ENCODE measurements at regions not wholly inside any gene's neighbourhood (a gene's known extent, or its start where the extent isn't known, plus 50 kb on each side); places are given as distances from the start of the nearest gene placed in this dataset.
"Not testable (repeated sequence)": the region's sequence is repeated elsewhere in the genome, so short reads cannot be mapped to it uniquely, and the experiment has no call there.

DNA sequence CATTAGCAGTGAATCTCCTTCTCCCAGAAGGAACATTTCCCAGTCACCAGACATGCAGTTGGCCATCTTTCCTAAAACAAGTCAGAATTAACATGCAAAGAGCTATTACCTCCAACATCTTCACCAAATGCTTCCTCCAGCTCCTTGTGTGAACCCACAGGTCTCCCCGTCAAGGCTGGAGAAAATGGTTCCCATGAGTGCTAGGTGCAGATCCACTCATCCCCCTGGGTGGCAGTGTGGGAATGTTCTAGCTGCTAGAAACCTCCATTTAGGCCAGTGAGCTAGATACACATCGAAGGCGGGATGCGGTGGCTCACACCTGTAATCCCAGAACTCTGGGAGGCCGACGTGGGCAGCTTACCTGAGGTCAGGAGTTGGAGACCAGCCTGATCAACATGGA lies 603.9 kb upstream of the SLC35B3 start:
- Histone ChIP-seq H3K27ac (no peak overlapping the region), H3K4me1 (peaks cover 0 to 5% of the 10 kb centered on the region in 2 donors), H3K4me3 (replicated peaks in 1 of 3) (no peak overlapping the region), H3K27me3 (no peaks in the 10 kb centered on the region), H3K9me3 (no peaks in the 10 kb centered on the region), H3K36me3 (no peaks in the 10 kb centered on the region)
- no peak for DNase-seq
- 93 to 95% methylated on average over 6 of the region's 6 CpGs for WGBS, 2 donors
- intact Hi-C loops (cut with DNase I): no loop called here
- TF ChIP-seq, protein P1, sequence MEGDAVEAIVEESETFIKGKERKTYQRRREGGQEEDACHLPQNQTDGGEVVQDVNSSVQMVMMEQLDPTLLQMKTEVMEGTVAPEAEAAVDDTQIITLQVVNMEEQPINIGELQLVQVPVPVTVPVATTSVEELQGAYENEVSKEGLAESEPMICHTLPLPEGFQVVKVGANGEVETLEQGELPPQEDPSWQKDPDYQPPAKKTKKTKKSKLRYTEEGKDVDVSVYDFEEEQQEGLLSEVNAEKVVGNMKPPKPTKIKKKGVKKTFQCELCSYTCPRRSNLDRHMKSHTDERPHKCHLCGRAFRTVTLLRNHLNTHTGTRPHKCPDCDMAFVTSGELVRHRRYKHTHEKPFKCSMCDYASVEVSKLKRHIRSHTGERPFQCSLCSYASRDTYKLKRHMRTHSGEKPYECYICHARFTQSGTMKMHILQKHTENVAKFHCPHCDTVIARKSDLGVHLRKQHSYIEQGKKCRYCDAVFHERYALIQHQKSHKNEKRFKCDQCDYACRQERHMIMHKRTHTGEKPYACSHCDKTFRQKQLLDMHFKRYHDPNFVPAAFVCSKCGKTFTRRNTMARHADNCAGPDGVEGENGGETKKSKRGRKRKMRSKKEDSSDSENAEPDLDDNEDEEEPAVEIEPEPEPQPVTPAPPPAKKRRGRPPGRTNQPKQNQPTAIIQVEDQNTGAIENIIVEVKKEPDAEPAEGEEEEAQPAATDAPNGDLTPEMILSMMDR (IDR thresholded peaks at IDR 0.05): no peak
- no peak for TF ChIP-seq POLR2A (IDR thresholded peaks at IDR 0.05)

DNA sequence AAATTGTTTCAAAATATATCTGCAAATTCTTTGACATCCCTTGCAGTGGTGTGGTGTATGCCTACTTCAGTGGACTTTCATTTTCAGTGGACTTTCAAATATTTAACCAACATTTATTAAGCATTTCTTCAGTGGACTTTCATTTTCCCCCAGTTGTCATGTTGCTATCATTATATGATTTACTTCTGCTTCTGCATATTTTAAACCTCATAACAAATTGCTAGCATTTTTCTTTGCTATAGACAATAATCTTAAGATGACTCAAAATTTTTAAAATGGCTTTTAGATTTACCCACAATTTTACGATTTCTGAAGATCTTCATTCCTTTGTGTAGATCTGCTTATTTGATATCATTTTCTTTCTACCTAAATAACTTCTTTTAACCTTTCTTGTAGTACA lies 592.7 kb upstream of the SLC35B3 start:
- DNase-seq: no peak
- TF ChIP-seq, protein P1 (IDR thresholded peaks at IDR 0.05): no peak
- TF ChIP-seq POLR2A (IDR thresholded peaks at IDR 0.05): no peak
- H3K27ac ChIP-seq: no peak overlapping the region
- H3K9me3 ChIP-seq: no peaks in the 10 kb centered on the region
- no peaks in the 10 kb centered on the region for H3K4me1 ChIP-seq
- H3K36me3 ChIP-seq: no peaks in the 10 kb centered on the region
- 90 to 96% methylated on average over 1 of the region's 1 CpG for WGBS, 2 donors
- intact Hi-C loops (cut with DNase I): no loop called here
- no peak overlapping the region for H3K4me3 ChIP-seq (replicated peaks in 1 of 3)
- H3K27me3 ChIP-seq: no peaks in the 10 kb centered on the region

DNA sequence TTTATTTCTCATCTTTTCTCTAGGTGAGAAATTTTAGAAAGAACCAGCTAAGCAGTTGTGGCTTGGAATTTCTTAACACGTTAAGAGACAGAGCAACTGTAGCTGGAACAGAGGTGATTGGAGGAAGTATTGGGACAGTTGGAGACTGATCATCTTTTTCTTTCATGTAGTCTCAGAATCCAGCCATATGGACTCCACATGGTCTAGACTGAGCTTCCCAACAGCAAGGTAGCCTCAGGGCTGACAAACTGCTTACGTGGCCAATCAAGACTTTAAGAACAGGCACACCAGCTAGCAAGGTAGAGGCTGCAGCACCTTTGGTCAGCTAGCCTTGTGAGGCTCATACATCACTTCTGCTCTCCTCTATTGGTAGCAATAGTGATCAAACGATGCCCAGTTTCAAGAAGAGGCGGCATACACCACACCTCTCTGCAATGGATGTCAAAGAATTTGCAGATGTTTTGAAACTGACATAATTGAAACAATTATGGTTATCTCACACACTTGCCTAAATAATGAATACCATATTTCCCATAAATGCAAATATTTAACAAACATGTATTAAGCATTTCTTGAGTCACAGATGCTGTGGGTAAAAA lies 590.5 kb upstream of the SLC35B3 start:
- no peak overlapping the region for H3K27ac ChIP-seq
- H3K4me1 ChIP-seq: no peaks in the 10 kb centered on the region
- no peaks in the 10 kb centered on the region for H3K9me3 ChIP-seq
- intact Hi-C loops (cut with DNase I): no loop called here
- no peaks in the 10 kb centered on the region for H3K36me3 ChIP-seq
- H3K4me3 ChIP-seq (replicated peaks in 1 of 3): no peak overlapping the region
- TF ChIP-seq, protein P1 (IDR thresholded peaks at IDR 0.05): no peak
- TF ChIP-seq POLR2A (IDR thresholded peaks at IDR 0.05): no peak
- WGBS, 2 donors: 84 to 90% methylated on average over 4 of the region's 4 CpGs
- H3K27me3 ChIP-seq: no peaks in the 10 kb centered on the region
- DNase-seq: no peak

DNA sequence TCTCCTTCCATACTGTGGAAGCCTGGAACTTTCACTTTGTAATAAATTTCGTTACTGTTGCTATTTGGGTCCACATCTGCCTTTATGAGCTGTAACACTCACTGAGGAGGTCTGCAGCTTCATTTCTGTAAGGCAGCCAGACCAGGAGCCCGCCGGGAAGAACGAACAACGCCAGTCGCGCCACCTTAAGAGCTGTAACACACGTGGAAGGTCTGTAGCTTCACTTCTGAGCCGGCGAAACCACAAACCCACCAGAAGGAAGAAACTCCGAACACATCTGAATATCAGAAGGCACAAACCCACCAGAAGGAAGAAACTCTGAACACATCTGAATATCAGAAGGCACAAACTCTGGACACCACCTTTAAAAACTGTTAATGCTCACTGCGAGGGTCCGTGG lies 589.9 kb upstream of the SLC35B3 start:
- H3K27ac ChIP-seq: no peak overlapping the region
- intact Hi-C loops (cut with DNase I): no loop called here
- H3K27me3 ChIP-seq: no peaks in the 10 kb centered on the region
- H3K36me3 ChIP-seq: no peaks in the 10 kb centered on the region
- no peaks in the 10 kb centered on the region for H3K9me3 ChIP-seq
- no peak for DNase-seq
- TF ChIP-seq, protein P1 (IDR thresholded peaks at IDR 0.05): no peak
- no peak for TF ChIP-seq POLR2A (IDR thresholded peaks at IDR 0.05)
- H3K4me1 ChIP-seq: no peaks in the 10 kb centered on the region
- no peak overlapping the region for H3K4me3 ChIP-seq (replicated peaks in 1 of 3)
- WGBS, 2 donors: 89 to 90% methylated on average over 13 of the region's 13 CpGs

DNA sequence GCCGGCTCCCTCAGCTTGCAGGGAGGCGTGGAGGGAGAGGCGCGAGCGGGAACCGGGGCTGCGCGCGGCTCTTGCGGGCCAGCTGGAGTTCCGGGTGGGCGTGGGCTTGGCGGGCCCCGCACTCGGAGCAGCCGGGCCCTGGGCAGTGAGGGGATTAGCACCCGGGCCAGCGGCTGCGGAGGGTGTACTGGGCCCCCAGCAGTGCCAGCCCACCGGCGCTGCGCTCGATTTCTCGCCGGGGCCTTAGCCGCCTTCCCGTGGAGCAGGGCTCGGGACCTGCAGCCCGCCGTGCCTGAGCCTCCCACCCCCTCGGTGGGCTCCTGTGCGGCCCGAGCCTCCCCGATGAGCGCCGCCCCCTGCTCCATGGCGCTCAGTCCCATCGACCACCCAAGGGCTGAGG lies 588.9 kb upstream of the SLC35B3 start:
- DNase-seq; intact Hi-C loops (cut with DNase I); H3K4me3 ChIP-seq (replicated peaks in 1 of 3); H3K27me3 ChIP-seq; H3K9me3 ChIP-seq; H3K27ac ChIP-seq; H3K4me1 ChIP-seq; H3K36me3 ChIP-seq: not testable (repeated sequence)
- 93 to 95% methylated on average over 18 to 37 of the region's 38 CpGs for WGBS, 2 donors

DNA sequence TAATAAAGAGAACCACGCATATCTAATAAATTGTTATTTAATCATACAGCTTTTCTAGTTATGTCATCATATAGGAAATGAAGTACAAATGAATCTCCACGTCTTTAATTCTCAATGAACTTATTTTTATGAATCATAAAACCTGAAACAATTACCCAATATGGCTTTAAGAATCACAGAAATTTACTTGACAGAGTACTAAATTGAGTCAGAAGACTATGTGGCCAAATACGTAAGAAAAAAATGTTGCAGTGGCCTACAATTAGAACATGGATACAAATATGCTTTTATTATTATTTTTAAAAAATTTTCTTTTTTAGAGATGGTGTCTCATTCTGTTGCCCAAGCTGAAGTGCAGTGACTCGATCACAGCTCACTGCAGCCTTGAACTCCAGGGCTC lies 584.7 kb upstream of the SLC35B3 start:
- no peak for DNase-seq
- WGBS, 2 donors: 73 to 81% methylated on average over 4 of the region's 4 CpGs

More for the DNA sequence above, 584.7 kb upstream of the SLC35B3 start:
- Histone ChIP-seq H3K27me3 (no peaks in the 10 kb centered on the region), H3K36me3 (no peaks in the 10 kb centered on the region), H3K9me3 (no peaks in the 10 kb centered on the region), H3K4me3 (replicated peaks in 1 of 3) (no peak overlapping the region), H3K4me1 (no peaks in the 10 kb centered on the region), H3K27ac (no peak overlapping the region)
- intact Hi-C loops (cut with DNase I): no loop called here
- TF ChIP-seq, protein P1 (IDR thresholded peaks at IDR 0.05): no peak
